Esophagus muscularis mucosa (tissue), 4 donors: ENCODE measurements at regions not wholly inside any gene's neighbourhood (a gene's known extent, or its start where the extent isn't known, plus 50 kb on each side); places are given as distances from the start of the nearest gene placed in this dataset.

Source experiments
- CTCF ChIP-seq, 3 experiments: fragments of 200-600 bp in 2 of 3; fragments of 450-650 bp in 1 of 3; sonication (generic) in 2 of 3; IDR thresholded peaks; one replicate each; pipeline ENCODE4 v1.5.1; 2017 to 2019; ENCODE audit warnings: antibody characterized with exemption in 3 of 3, mild to moderate bottlenecking in 2 of 3, moderate library complexity in 1 of 3
- EP300 ChIP-seq: sonication (generic); formaldehyde crosslinking; IDR thresholded peaks from one replicate; pipeline ENCODE4 v1.6.1; 2017; ENCODE audit warnings: antibody characterized with exemption
- POLR2A ChIP-seq: fragments of 450-650 bp; IDR thresholded peaks from one replicate; pipeline ENCODE4 v1.6.1; 2017; ENCODE audit warnings: antibody characterized with exemption, moderate library complexity, mild to moderate bottlenecking, low read depth
- POLR2AphosphoS5 ChIP-seq, 2 donors: sonication (generic); formaldehyde crosslinking; IDR thresholded peaks; one replicate each; pipeline ENCODE4 v1.6.1; 2017; ENCODE audit warnings: antibody characterized with exemption in 2 of 2

GRCh38 chr21:43345746-43346409 lies 81.1 kb downstream of the SIK1 start:
- TF ChIP-seq CTCF (IDR thresholded peaks at IDR 0.05) (no peak), POLR2A (no peak), POLR2AphosphoS5 (IDR thresholded peaks at IDR 0.05) (no peak), EP300 (no peak)
